T follicular helper cell (primary cell): ENCODE measurements at regions not wholly inside any gene's neighbourhood (a gene's known extent, or its start where the extent isn't known, plus 50 kb on each side); places are given as distances from the start of the nearest gene placed in this dataset.

Experiments used
- DNase-seq: peaks from one replicate; pipeline ENCODE4 v3.0.0-alpha.2; 2020; ENCODE audit warnings: low read depth

DNA sequence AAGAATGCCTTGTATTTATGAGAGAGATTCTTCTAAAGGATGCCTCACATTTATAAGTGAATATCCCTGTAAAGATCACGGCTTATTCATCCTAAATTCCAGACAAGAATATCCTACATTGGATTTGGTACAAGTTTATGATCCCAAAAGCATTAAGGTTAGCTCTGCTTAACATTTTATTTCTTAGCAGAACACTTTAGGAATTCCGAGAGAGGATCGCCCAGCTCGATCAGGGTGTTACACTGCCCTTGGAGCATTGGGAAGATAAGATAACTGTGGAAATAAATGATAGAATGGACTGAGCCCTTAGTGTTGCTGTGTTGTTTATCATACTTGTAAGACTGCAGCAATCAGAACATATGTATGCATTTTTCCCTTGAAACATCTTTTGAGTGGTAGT is 223.0 kb upstream of the CDIN1 start:
- no peak for DNase-seq

DNA sequence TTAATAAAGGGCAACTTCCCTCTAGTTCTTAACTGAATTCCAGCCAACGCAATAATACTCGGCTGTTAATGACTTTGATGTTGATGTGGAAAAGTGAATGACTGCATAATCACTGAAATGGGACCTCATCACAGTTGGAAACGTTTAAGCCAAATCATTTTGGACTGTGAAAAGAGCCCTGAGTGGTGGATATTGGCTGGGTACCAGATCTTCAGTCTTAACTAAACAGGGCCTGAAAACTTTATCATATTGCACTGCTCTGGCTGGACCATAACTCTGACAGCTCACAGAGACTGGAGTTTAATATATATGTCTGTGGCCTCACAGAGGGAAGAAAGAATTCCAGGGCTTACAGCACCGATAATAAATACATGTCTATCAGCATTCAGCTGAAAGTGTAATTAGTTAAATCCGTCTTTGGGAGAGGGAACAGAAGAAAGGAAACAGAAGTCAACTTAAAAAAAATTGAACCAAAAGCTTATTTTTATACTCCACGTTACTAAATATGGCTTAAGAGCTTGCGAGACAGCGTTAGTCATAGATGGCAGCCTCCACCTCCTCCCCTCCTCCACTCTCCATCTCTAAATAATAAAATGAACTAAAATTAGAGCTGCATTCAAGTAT is 222.3 kb upstream of the CDIN1 start:
- no peak for DNase-seq

DNA sequence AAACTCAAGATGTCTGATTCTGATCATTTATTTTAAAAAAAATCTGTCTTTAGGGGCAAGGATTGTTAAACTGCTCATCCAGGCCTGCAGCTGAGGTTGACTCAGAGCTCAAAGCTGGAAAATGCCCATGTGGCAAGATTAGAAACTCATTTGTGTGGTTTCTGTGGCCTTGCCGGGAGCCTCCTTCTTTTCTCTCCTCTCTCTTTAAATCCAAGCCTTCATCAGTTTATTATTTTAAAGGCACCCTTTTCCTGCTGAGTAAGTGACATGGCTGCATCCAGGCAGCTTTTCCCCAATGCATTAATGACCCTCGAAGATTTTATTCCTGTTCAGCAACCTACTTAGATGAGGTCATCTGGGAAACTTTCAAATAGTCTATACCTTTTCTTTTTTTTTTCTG is 221.3 kb upstream of the CDIN1 start:
- no peak for DNase-seq

DNA sequence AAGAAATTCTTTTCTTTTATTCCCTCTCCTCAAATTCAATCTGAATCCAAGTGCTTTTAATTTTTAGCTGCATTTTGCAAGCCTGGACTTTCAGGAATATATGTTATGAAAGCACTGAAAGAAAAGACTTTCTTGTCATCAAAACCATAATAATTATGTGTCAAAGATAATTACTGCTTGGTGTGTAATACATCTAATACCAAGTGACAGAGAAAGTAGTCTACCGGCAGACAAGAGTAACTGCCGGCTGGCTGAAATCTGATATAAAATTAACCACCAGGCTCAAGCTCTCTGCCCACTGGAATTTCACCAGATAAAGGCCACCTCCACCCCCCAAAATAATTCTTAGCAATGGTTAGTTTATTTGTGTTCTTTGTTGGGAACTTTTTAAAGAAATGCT is 220.9 kb upstream of the CDIN1 start:
- DNase-seq, result no peak

DNA sequence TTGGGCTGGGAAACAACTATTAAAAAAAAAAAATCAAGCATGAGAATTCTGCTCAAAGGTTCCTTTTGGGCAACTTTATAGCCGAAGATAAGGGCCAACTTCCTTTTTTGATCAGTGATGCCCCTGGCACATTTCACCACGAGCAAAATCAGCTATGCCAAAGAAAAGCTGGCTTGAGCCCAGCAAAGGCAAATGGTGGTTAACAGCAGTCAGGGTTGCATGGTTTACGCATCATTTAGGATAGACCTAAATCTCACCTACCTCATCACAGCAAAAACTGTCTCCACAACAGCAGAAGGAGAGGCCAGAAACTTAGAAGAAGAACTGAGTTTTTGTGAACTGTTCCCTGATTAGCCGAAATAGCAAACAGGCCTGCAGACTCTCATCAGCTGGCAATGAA is 220.1 kb upstream of the CDIN1 start:
- DNase-seq, result no peak

DNA sequence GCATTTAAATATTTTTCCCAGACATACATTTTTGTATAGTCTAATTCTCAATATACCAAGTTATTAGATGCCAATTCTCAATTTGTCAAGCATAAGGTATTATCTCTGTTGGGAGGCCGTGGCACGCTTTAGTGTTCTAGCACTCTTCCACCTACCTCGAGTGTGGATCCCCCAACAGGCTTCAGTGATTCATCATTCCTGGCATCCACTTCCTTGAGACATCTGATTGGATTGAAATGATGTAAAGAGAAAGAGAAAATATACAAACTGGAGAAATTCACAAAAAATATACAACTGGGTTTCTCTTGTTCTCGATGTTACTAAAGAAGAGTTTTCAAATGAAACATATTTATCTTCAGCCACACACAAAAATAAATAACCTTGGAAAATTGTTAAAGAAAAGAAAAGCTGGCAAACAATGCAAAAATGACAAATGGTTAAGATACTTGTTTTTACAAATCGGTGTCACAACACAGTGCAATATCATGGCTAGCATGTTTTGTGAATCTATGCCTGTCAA is 218.0 kb upstream of the CDIN1 start:
- DNase-seq, result no peak

DNA sequence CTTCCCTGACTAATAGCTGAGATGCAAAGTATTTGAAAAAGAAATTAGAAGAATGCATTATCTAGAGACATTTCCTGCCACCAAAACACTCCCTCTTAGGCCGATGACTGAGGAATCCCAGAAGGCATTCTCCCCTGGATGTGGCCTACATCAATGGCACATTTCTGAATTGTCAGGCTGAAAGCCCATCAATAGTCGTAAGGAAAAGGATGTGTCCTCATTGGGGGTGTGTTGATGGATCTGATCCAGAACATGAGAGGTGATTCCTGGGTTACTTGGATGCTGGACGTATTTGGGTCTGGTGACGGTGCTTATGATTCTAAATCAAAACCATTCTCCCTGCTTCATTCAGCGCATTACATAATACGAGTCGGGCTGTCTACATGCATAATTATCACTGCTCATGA is 216.9 kb upstream of the CDIN1 start:
- DNase-seq, result no peak

DNA sequence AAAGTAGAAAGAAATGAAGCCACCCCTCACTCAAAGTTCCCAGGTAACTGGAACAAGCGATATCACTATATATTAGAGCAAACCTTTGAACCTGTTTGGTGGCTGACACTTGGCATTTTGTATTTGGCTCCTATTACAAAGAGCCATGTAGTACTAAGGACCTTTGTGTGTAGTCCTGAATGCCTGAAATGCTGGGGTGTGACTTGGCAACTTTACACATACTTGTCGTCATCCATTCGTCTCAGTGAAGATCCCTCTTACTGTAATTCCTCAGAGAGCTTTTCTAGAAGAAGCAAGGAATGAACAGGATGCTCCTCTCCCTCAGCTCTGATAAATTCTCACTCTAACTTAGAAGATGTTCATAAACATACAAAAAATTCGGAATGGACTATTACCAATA is 216.1 kb upstream of the CDIN1 start:
- no peak for DNase-seq

DNA sequence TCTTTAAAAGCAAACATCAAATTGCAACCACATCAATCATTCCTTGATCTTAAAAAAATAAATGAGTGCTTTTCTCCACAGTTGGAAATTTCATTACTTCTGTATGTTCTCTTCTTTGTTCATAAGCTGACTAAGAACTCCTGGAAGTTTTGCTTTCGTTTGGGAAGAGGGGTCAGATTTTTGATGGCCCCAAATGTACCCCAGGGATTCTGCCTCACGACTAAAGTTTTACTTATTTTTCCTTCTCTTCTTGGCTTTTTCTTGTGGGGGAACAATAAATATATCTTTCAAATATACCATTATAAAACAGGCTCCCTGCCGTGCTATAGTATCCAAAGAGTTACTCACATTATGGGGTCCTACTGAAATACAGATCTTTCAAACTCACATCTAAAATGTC is 215.0 kb upstream of the CDIN1 start:
- no peak for DNase-seq

DNA sequence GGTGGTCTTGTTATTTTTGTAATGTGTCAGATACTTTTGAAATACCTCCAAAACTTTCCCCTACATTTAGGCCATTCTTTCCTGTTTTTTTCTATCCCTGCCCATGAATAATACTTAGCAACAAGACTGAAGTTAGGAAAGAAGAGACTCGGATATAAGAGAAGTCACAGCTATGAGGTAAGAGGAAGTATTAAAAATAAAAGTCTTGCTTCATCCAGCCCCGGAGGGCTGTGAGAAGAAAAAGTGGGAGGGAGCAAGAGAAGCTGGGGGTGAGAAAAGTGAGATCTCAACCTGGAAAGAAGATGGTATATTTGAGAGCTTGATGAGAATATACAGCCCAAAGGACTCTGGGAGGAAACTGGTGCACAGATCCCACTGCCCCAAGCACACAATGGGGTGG is 213.5 kb upstream of the CDIN1 start:
- DNase-seq, result no peak

DNA sequence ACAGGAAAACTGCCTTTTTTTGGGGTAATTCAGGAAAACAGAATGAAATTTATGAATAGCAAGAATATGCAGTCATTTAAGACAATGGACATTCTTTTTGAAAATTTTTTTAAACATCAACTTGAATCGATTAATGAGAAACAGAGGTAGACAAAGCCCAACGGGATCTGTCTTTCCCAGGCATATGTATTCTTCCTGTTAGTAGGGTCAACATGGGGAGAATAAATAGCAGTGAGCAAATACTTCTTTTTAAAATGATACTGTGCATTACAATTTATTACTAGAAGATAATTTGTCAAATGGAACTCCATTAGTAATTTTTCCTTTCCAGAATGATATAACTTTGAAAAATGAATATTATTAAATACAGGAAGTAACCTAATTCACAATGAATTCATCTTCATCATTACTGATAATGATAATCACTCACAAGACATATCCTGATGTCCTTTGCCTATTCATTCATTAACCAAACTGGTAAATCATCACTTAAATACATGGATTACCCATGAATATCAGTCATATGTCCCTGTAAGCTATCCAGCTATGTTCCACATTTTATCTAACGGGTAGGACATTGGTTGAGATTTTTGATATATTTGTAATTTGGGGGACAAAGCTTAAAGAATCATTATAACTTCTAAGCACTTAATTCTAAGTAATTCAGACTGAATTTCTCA is 209.2 kb upstream of the CDIN1 start:
- no peak for DNase-seq

DNA sequence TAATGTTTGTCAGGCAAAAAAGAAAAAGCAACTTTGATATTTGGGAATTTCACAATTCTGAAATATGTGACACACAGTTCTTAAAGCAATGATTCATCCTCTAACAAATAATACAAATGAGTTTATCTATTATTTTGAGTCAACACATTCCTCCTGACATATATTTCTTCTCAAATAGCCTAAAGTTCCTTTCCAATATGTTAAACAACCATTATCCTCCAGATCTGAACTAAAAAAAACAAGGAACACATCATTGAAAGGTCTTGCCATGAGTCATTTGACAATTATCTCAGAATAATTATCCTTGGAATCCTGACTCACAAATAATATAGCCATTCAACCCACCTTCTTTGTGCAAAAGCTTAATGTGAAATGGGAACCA is 208.7 kb upstream of the CDIN1 start:
- DNase-seq, result no peak

DNA sequence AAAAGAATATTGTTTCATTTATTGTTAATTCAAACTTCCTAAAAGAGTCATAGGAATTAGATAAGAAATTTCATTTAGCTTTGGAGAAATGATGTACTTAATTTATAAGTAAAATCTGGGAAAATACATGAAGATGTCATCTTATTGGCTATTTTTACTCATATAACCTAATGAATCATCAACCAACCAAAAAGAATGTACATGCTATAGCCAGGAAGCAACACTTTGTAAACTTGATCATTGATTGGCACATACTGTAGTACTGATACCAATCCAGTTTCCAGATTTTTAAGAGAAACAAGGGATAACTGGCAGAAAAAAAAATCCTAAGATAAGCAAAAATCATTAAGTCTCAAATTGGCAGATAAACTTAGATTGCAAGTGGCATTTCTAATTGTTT is 207.9 kb upstream of the CDIN1 start:
- DNase-seq, result no peak

DNA sequence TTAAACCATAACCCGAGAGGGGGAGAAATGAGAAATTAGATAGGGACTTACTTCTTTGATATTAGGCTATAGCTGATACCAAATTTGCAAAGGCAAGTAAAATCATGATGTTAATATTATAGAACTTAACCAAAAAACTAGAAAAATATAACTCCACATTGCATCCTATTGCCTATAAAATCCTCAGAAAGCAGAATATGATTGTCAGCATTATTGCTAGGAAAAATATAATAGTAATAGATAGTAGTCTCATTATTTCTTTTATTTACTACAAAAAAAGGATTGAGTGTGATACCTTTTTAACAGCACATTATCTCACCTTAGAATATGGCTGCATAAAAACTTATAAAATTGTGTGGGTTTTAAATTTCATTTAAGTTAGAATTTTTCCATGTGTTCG is 206.5 kb upstream of the CDIN1 start:
- no peak for DNase-seq

DNA sequence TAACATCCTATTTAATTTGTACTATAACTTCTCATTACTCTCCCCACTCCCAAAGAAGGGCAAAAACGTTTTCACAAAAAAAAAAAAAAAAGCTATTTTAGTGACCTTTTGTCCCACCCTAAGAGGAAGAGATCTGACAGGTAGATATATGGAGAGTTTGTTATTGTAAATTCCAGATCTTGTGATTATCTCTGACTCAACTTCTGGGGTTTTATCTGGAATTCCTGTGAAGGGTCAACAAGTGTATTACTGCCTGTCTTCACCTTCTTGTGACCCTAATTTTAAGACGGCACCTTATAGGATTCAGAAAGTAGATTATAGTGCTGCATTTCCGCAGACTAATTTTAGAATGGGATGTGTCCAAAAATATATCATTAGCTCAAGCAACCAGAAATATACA is 205.9 kb upstream of the CDIN1 start:
- DNase-seq, result no peak

DNA sequence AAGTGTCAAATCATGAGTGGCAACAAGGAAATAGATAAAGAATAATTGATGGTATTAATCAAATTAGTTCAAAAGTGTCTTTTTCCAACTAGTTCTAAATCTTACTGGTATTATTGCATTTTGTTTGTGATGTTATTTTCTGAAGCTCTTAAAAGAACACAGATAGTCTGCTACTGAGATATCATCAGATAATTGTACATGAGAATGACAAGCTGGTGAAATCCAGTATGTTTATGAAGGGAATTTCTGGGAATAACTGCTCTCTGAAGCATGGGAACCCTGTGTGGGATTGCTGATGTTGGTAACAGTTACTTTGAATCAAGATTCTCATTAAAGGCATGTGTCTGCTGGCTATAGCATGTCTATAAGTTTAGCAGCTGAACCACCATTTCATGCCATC is 190.3 kb upstream of the CDIN1 start:
- no peak for DNase-seq

DNA sequence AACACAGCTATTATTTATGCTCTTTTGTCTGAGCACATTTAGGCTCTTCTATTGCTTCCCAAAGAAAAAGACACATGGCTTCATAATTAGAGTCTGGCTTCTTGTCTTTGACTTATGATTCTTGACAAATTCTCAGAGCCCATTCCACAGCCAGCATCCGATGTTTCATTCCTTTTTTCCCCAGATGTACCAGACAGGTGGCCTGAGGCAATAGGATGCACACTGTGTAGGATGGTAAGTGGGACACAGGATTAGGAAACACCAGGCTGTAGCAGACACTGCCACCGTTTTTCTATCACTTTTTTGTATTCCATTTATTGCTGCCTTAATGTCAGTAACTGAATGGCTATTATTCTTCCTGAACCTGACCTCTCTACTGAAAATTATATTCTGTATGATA is 188.9 kb upstream of the CDIN1 start:
- no peak for DNase-seq

DNA sequence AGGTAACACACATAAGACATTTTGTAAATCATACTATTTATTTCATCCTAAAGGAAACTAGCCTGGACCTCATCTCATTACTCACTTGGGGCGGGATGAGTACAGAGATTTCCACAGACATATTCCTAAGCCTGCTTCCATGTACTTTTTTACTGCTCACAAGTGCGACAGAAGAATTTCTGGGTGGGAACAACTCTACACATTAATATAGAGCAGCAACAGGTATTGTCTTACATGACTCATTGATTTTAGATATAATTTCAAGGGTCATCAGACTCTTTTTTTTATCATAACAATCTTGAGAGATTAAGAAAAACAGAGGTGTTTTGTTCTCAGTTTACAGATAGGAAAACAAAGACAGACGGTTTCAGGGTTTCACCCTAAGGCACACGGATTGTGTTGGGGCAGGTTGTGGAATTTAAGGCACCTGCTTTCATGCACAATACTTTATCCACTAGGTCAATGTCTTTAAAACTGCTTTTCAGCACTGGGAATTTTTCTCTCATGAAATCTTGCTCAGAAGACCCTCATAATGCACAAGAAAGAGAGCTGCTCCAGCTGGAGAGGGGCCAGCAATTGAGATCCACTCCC is 186.7 kb upstream of the CDIN1 start:
- DNase-seq, result no peak

DNA sequence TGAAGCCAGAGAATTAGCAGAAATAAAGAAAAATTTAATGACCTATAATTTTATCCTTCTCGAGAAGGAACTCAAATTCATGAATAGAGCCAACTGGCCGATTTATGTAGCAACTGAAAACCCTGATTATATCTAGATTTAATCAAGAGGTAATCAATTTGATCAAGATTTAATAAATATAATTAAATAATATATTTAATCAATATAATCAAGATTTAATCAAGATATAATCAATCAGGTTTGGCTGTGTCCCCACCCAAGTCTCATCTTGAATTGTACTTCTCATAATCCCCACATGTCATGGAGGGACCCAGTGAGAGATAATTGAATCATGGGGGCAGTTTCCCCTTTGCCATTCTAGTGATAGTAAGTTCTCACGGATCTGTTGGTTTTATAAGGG is 181.2 kb upstream of the CDIN1 start:
- no peak for DNase-seq

DNA sequence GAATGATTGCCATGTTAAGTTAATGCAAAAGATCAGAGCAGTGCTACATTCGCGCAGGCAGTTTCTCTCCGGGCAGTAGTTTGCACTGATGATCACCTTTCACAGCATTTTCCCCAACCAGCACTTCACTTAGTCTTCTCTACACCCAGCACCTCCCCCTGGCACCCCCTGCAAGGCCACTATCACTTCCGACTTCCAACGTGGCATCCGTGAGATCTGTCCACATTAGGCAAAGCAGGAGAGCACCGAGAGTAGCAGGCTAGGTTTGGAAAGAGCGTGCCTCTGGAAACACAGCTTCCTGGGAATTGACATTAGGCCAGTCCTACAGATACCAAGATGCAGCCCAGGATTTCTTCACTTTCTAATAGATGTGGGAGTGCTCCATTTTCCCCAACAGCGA is 180.2 kb upstream of the CDIN1 start:
- DNase-seq, result no peak

DNA sequence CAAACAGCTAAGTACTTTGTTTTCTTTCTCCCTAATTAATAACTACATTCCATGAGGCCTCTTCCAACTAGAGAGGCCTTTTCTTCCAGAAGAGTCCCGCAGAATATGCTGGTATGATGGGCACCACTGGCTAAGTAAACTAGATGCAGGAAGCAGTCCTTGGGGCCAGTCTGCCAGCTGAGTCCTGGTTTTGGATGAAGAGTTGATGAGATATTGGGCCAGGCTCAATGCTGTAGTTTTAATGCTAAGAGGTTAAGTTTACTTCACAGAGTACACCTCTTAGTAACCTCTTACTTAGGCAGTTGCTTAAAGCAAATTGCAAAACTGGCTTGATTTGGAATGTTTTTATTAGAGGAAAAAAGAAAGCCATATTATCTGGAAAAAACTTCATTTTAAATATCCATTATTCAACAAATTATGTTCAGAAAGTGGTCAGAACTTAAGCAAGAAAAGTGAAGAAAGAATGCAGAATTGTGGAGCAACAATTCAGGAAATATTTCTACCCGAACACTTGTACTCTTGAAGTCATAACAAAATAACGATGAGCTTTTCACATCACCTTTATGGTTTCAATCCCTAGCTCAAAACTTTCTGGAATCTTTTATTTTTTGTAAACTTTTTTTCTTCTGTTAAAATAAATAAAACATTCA is 178.4 kb upstream of the CDIN1 start:
- DNase-seq, result no peak

DNA sequence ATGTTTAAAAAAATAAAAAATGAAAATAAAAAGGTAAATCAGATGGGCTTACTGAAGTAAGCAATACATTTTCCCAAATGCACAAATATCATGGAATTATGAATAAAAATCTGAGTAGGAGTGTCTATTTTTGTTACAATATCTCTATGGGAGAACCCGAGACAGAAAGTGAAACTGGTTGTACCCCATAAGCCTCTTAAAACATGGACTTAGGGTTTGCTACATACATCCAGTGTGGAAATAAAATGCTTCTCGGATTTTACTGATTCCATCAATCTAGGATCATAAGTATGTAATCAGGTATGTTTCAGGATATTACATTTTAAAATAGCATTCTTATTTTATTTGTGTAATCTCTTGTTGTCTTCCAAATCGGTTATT is 177.8 kb upstream of the CDIN1 start:
- DNase-seq, result no peak

DNA sequence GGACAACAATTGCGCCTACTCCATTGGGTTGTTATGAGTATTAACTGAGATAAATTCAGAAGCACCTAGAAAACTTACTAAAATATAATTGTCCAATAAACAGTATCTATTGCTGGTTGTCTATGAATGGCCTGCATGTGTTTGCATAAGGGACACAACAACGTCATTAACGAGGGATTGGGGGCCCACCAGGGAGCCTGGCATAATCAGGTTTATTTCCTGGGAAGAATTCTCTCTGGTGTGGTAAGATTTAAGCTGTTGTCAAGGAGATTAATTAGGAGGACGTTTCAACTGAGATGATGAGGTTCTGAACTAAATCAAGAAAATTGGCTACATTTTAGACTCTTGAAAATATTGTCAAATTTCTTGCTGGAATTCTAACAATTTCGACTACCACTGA is 176.1 kb upstream of the CDIN1 start:
- no peak for DNase-seq
